IPS DF 6.9 (cell line): ENCODE measurements at regions not wholly inside any gene's neighbourhood (a gene's known extent, or its start where the extent isn't known, plus 50 kb on each side); places are given as distances from the start of the nearest gene placed in this dataset.

Experiments
- DNase-seq: peaks from one replicate; pipeline ENCODE4 v3.0.0-alpha.2; 2013; ENCODE audit warnings: low read depth, low spot score
- H3K27ac ChIP-seq: one replicate; pipeline ENCODE4 v1.5.1; 2013; ENCODE audit warnings: low read length, control low read depth
- H3K27me3 ChIP-seq: 2 replicates; pipeline ENCODE4 v1.6.1; 2013; ENCODE audit warnings: mild to moderate bottlenecking, low read length; ENCODE audit not compliant: control insufficient read depth, insufficient read depth
- H3K36me3 ChIP-seq: 2 replicates; pipeline ENCODE4 v1.6.1; 2013; ENCODE audit warnings: low read length; ENCODE audit not compliant: control insufficient read depth, insufficient read depth
- H3K4me1 ChIP-seq: 2 replicates; pipeline ENCODE4 v1.6.1; 2013; ENCODE audit warnings: low read length; ENCODE audit not compliant: control insufficient read depth, insufficient read depth
- H3K4me3 ChIP-seq: 2 replicates; pipeline ENCODE4 v1.5.1; 2013; ENCODE audit warnings: mild to moderate bottlenecking, low read length
- H3K9me3 ChIP-seq: 2 replicates; pipeline ENCODE4 v1.6.1; 2013; ENCODE audit warnings: low read length, inconsistent platforms; ENCODE audit not compliant: control insufficient read depth, insufficient read depth
- WGBS: extraction: QIAGEN DNeasy Blood & Tissue Kit; methylation state at CpG from one replicate; pipeline ENCODE4 v1.1.7; 2013; ENCODE audit warnings: mixed read lengths, missing lambda C conversion rate; ENCODE audit not compliant: insufficient read length, insufficient coverage; 5-methylcytosine and 5-hydroxymethylcytosine counted together

GRCh38 chr5:174999581-174999980, 275.2 kb downstream of the MSX2 start:
- no peak overlapping the region for H3K4me3 ChIP-seq
- WGBS, result no CpG with 5 or more reads among the region's 8 CpGs

GRCh38 chr5:174998131-174998730, 273.8 kb downstream of the MSX2 start:
- Histone ChIP-seq H3K27me3 (no peaks in the 10 kb centered on the region), H3K4me1 (no peaks in the 10 kb centered on the region), H3K4me3 (no peak overlapping the region), H3K27ac (no peak overlapping the region), H3K9me3 (no peaks in the 10 kb centered on the region), H3K36me3 (no peaks in the 10 kb centered on the region)
- DNase-seq, result no peak
- no CpG with 5 or more reads among the region's 5 CpGs for WGBS

More at GRCh38 chr5:174999581-174999980, 275.2 kb downstream of the MSX2 start:
- H3K27me3 ChIP-seq, result no peaks in the 10 kb centered on the region
- no peaks in the 10 kb centered on the region for H3K9me3 ChIP-seq
- no peak for DNase-seq
- no peak overlapping the region for H3K27ac ChIP-seq
- no peaks in the 10 kb centered on the region for H3K36me3 ChIP-seq
- no peaks in the 10 kb centered on the region for H3K4me1 ChIP-seq

GRCh38 chr5:174997688-174998087, 273.3 kb downstream of the MSX2 start:
- Histone ChIP-seq H3K36me3 (no peaks in the 10 kb centered on the region), H3K4me3 (no peak overlapping the region), H3K27me3 (no peaks in the 10 kb centered on the region), H3K27ac (no peak overlapping the region), H3K4me1 (no peaks in the 10 kb centered on the region), H3K9me3 (no peaks in the 10 kb centered on the region)
- DNase-seq, result no peak
- WGBS, result no CpG with 5 or more reads among the region's 1 CpG

- DNase-seq, result no peak
- Histone ChIP-seq H3K27me3 (no peaks in the 10 kb centered on the region), H3K36me3 (no peaks in the 10 kb centered on the region), H3K9me3 (no peaks in the 10 kb centered on the region), H3K4me3 (no peak overlapping the region), H3K27ac (no peak overlapping the region), H3K4me1 (no peaks in the 10 kb centered on the region)
- WGBS, result no CpG with 5 or more reads among the region's 4 CpGs
Observed at GRCh38 chr5:174996941-174997340, 272.6 kb downstream of the MSX2 start.

GRCh38 chr5:174995827-174996226, 271.4 kb downstream of the MSX2 start:
- H3K27me3 ChIP-seq, result no peaks in the 10 kb centered on the region
- WGBS, result no CpG with 5 or more reads among the region's 3 CpGs
- no peaks in the 10 kb centered on the region for H3K4me1 ChIP-seq
- no peak for DNase-seq
- H3K9me3 ChIP-seq, result no peaks in the 10 kb centered on the region
- no peak overlapping the region for H3K27ac ChIP-seq
- no peak overlapping the region for H3K4me3 ChIP-seq
- H3K36me3 ChIP-seq, result no peaks in the 10 kb centered on the region

- no peaks in the 10 kb centered on the region for H3K36me3 ChIP-seq
- DNase-seq, result no peak
- no peak overlapping the region for H3K27ac ChIP-seq
- H3K4me1 ChIP-seq, result no peaks in the 10 kb centered on the region
- no CpG with 5 or more reads among the region's 4 CpGs for WGBS
- no peaks in the 10 kb centered on the region for H3K27me3 ChIP-seq
- no peaks in the 10 kb centered on the region for H3K9me3 ChIP-seq
- H3K4me3 ChIP-seq, result no peak overlapping the region
Observed at GRCh38 chr5:174991847-174992246, 267.5 kb downstream of the MSX2 start.

- no peak overlapping the region for H3K27ac ChIP-seq
- no peak overlapping the region for H3K4me3 ChIP-seq
- no peaks in the 10 kb centered on the region for H3K36me3 ChIP-seq
- WGBS, result no CpG with 5 or more reads among the region's 1 CpG
- no peak for DNase-seq
- no peaks in the 10 kb centered on the region for H3K27me3 ChIP-seq
- H3K9me3 ChIP-seq, result no peaks in the 10 kb centered on the region
- H3K4me1 ChIP-seq, result no peaks in the 10 kb centered on the region
Observed at GRCh38 chr5:174990909-174991308, 266.5 kb downstream of the MSX2 start.

GRCh38 chr5:174987443-174988012, 263.1 kb downstream of the MSX2 start:
- H3K36me3 ChIP-seq, result no peaks in the 10 kb centered on the region

GRCh38 chr5:174984863-174985262, 260.5 kb downstream of the MSX2 start:
- H3K4me1 ChIP-seq, result no peaks in the 10 kb centered on the region
- no peaks in the 10 kb centered on the region for H3K9me3 ChIP-seq
- no peaks in the 10 kb centered on the region for H3K36me3 ChIP-seq
- no peak overlapping the region for H3K27ac ChIP-seq
- no CpG with 5 or more reads among the region's 5 CpGs for WGBS
- no peak overlapping the region for H3K4me3 ChIP-seq
- no peak for DNase-seq
- H3K27me3 ChIP-seq, result no peaks in the 10 kb centered on the region

More at GRCh38 chr5:174987443-174988012, 263.1 kb downstream of the MSX2 start:
- no peaks in the 10 kb centered on the region for H3K27me3 ChIP-seq
- H3K9me3 ChIP-seq, result no peaks in the 10 kb centered on the region
- H3K4me3 ChIP-seq, result no peak overlapping the region
- no CpG with 5 or more reads among the region's 8 CpGs for WGBS
- DNase-seq, result no peak
- H3K27ac ChIP-seq, result no peak overlapping the region
- no peaks in the 10 kb centered on the region for H3K4me1 ChIP-seq

GRCh38 chr5:174982485-174982884, 258.1 kb downstream of the MSX2 start:
- no CpG with 5 or more reads among the region's 2 CpGs for WGBS
- no peaks in the 10 kb centered on the region for H3K27me3 ChIP-seq
- no peak for DNase-seq
- H3K27ac ChIP-seq, result no peak overlapping the region
- H3K4me1 ChIP-seq, result no peaks in the 10 kb centered on the region
- H3K36me3 ChIP-seq, result no peaks in the 10 kb centered on the region
- H3K4me3 ChIP-seq, result no peak overlapping the region
- H3K9me3 ChIP-seq, result no peaks in the 10 kb centered on the region

- DNase-seq, result no peak
- no peak overlapping the region for H3K4me3 ChIP-seq
Observed at GRCh38 chr5:174981416-174981815, 257.0 kb downstream of the MSX2 start.

More at GRCh38 chr5:174981416-174981815, 257.0 kb downstream of the MSX2 start:
- H3K27me3 ChIP-seq, result no peaks in the 10 kb centered on the region
- no peak overlapping the region for H3K27ac ChIP-seq
- H3K36me3 ChIP-seq, result no peaks in the 10 kb centered on the region
- no CpG with 5 or more reads among the region's 6 CpGs for WGBS
- H3K4me1 ChIP-seq, result no peaks in the 10 kb centered on the region
- H3K9me3 ChIP-seq, result no peaks in the 10 kb centered on the region
